22Rv1 (cell line): ENCODE measurements at regions not wholly inside any gene's neighbourhood (a gene's known extent, or its start where the extent isn't known, plus 50 kb on each side); places are given as distances from the start of the nearest gene placed in this dataset.
"Not testable (repeated sequence)": the region's sequence is repeated elsewhere in the genome, so short reads cannot be mapped to it uniquely, and the experiment has no call there.

Experiments
- H3K27ac ChIP-seq: fragments of 450-650 bp; 2 replicates; pipeline ENCODE4 v1.5.1; 2017
- CTCF ChIP-seq: fragments of 450-650 bp; IDR thresholded peaks from 2 replicates; pipeline ENCODE4 v1.5.1; 2017; ENCODE audit warnings: mild to moderate bottlenecking
- ZFX ChIP-seq: fragments of 450-650 bp; IDR thresholded peaks from 2 replicates; pipeline ENCODE4 v1.6.1; 2017; ENCODE audit warnings: antibody characterized with exemption, borderline replicate concordance

- H3K27ac ChIP-seq = no peak overlapping the region
- TF ChIP-seq ZFX = no peak
- no peak for TF ChIP-seq CTCF
These were observed 773.2 kb downstream of the KCNA4 start for GRCh38 chr11:29243616-29244015.

- H3K27ac ChIP-seq = no peak overlapping the region
- no peak for TF ChIP-seq ZFX
- TF ChIP-seq CTCF = no peak
These were observed 784.8 kb downstream of the KCNA4 start for GRCh38 chr11:29231991-29232390.

- TF ChIP-seq ZFX = no peak
- TF ChIP-seq CTCF = no peak
- no peak overlapping the region for H3K27ac ChIP-seq
These were observed 785.2 kb downstream of the KCNA4 start for GRCh38 chr11:29231586-29231985.

GRCh38 chr11:29227811-29228210, 789.0 kb downstream of the KCNA4 start:
- TF ChIP-seq ZFX (no peak), CTCF (no peak)
- no peak overlapping the region for H3K27ac ChIP-seq

- H3K27ac ChIP-seq = no peak overlapping the region
- no peak for TF ChIP-seq CTCF
- TF ChIP-seq ZFX = no peak
These were observed 792.0 kb downstream of the KCNA4 start for GRCh38 chr11:29224739-29225384.

- H3K27ac ChIP-seq = not testable (repeated sequence)
These were observed 797.3 kb downstream of the KCNA4 start for GRCh38 chr11:29219531-29219930.

GRCh38 chr11:29217901-29218300, 798.9 kb downstream of the KCNA4 start:
- no peak for TF ChIP-seq CTCF
- no peak for TF ChIP-seq ZFX

GRCh38 chr11:29214833-29215232, 802.0 kb downstream of the KCNA4 start:
- no peak overlapping the region for H3K27ac ChIP-seq
- no peak for TF ChIP-seq ZFX
- TF ChIP-seq CTCF = no peak

More at GRCh38 chr11:29217901-29218300, 798.9 kb downstream of the KCNA4 start:
- no peak overlapping the region for H3K27ac ChIP-seq
